H1 (cell line): ENCODE measurements at regions not wholly inside any gene's neighbourhood (a gene's known extent, or its start where the extent isn't known, plus 50 kb on each side); places are given as distances from the start of the nearest gene placed in this dataset.

Source experiments
- CTCF ChIA-PET: fragments of 300-600 bp; sonication (Branson Sonifier 250); formaldehyde crosslinking; loops from one replicate; lab custom pipeline; 2021; ENCODE audit not compliant: partially characterized antibody; lab: Charles Lee
- POLR2A ChIA-PET: fragments of 300-600 bp; sonication (Branson Sonifier 250); formaldehyde crosslinking; loops from one replicate; lab custom pipeline; 2021; ENCODE audit warnings: inconsistent platforms; ENCODE audit not compliant: partially characterized antibody; lab: Charles Lee
- DNase-seq, 2 experiments: peaks; one replicate each; pipeline versions ENCODE4 v3.0.0 to v3.0.0-alpha.2; 2010 to 2022; ENCODE audit warnings: low spot score in 2 of 2, low read depth in 1 of 2, mixed read lengths in 1 of 2
- FAIRE-seq: peaks from 2 replicates; lab custom pipeline; 2011; peaks lifted over from hg19 to GRCh38; lab: Jason Lieb, UNC
- H2AFZ ChIP-seq: 2 replicates; pipeline ENCODE4 v1.8.1; 2012; ENCODE audit warnings: low read length, inconsistent platforms
- H2AK5ac ChIP-seq: 2 replicates; pipeline ENCODE4 v1.6.1; 2013; ENCODE audit warnings: low read depth, low read length
- H2BK120ac ChIP-seq: replicated peaks from 2 replicates; pipeline ENCODE3; 2013; ENCODE audit warnings: low read depth, low read length, inconsistent platforms
- H2BK12ac ChIP-seq: 2 replicates; pipeline ENCODE4 v1.6.1; 2013; ENCODE audit warnings: low read depth, low read length
- H2BK15ac ChIP-seq: 2 replicates; pipeline ENCODE4 v1.6.1; 2013; ENCODE audit warnings: low read length
- H2BK20ac ChIP-seq: 2 replicates; pipeline ENCODE4 v1.6.1; 2013; ENCODE audit warnings: low read length
- H2BK5ac ChIP-seq: 2 replicates; pipeline ENCODE4 v1.6.1; 2013; ENCODE audit warnings: low read depth, low read length
- H3K14ac ChIP-seq: 2 replicates; pipeline ENCODE4 v1.6.1; 2013; ENCODE audit warnings: inconsistent platforms; ENCODE audit not compliant: insufficient read length
- H3K18ac ChIP-seq: 2 replicates; pipeline ENCODE4 v1.6.1; 2013; ENCODE audit warnings: low read length; ENCODE audit errors: extremely low read depth
- H3K23ac ChIP-seq: 2 replicates; pipeline ENCODE4 v1.6.1; 2013; ENCODE audit warnings: inconsistent platforms; ENCODE audit not compliant: insufficient read length
- H3K23me2 ChIP-seq: 2 replicates; pipeline ENCODE4 v1.6.1; 2013; ENCODE audit warnings: low read depth, low read length
- H3K27ac ChIP-seq: 2 replicates; pipeline ENCODE4 v1.6.1; 2011; ENCODE audit warnings: low read depth, low read length, inconsistent platforms
- H3K27me3 ChIP-seq, 4 experiments: replicated peaks in 1 of 4; 1 replicate in 1 of 4; 2 replicates in 3 of 4; pipeline versions ENCODE4 v1.6.1 to v1.8.1; 2011 to 2013; ENCODE audit warnings: low read length in 3 of 4, mild to moderate bottlenecking in 3 of 4, inconsistent platforms in 2 of 4, mixed read lengths in 2 of 4, moderate library complexity in 1 of 4; ENCODE audit not compliant: control insufficient read depth in 3 of 4, insufficient read depth in 3 of 4; ENCODE audit errors: extremely low read depth in 1 of 4
- H3K36me3 ChIP-seq, 4 experiments: 2 replicates each; pipeline versions ENCODE4 v1.6.1 to v1.8.1; 2011 to 2013; ENCODE audit warnings: mild to moderate bottlenecking in 4 of 4, low read length in 3 of 4, moderate library complexity in 2 of 4, control low read depth in 1 of 4, inconsistent platforms in 1 of 4; ENCODE audit not compliant: insufficient read depth in 4 of 4, control insufficient read depth in 2 of 4
- H3K4ac ChIP-seq: replicated peaks from 2 replicates; pipeline ENCODE3; 2013; ENCODE audit warnings: low read length, low read depth, mixed read lengths, inconsistent platforms; ENCODE audit not compliant: insufficient read length
- H3K4me1 ChIP-seq, 4 experiments: replicated peaks in 1 of 4; 1 replicate in 1 of 4; 2 replicates in 3 of 4; pipeline versions ENCODE4 v1.6.1 to v1.8.1; 2011 to 2013; ENCODE audit warnings: low read length in 3 of 4, inconsistent platforms in 2 of 4, mixed read lengths in 1 of 4; ENCODE audit not compliant: insufficient read depth in 4 of 4, control insufficient read depth in 3 of 4
- H3K4me2 ChIP-seq, 2 experiments: 2 replicates each; pipeline versions ENCODE4 v1.6.1 to v1.8.1; 2011 to 2013; ENCODE audit warnings: low read depth in 2 of 2, low read length in 2 of 2, control low read depth in 1 of 2, inconsistent platforms in 1 of 2, mild to moderate bottlenecking in 1 of 2; ENCODE audit not compliant: insufficient read depth in 1 of 2
- H3K4me3 ChIP-seq, 4 experiments: fragments of 200-600, 300-600 bp in 1 of 4; sonication (generic), shearing (Covaris generic), sonication (Bioruptor Twin) in 1 of 4; 2 replicates each; pipeline versions ENCODE4 v1.5.1 to v1.8.1; 2011 to 2016; ENCODE audit warnings: low read length in 4 of 4, low read depth in 3 of 4, control low read depth in 2 of 4, inconsistent platforms in 2 of 4, mild to moderate bottlenecking in 2 of 4, mixed read lengths in 1 of 4, moderate library complexity in 1 of 4; ENCODE audit not compliant: insufficient read depth in 2 of 4; ENCODE audit errors: extremely low read depth in 1 of 4
- H3K56ac ChIP-seq: replicated peaks from 2 replicates; pipeline ENCODE3; 2013; ENCODE audit warnings: low read depth, mild to moderate bottlenecking, mixed read lengths, low read length, inconsistent platforms; ENCODE audit not compliant: insufficient read length
- H3K79me1 ChIP-seq: 2 replicates; pipeline ENCODE4 v1.6.1; 2013; ENCODE audit warnings: low read depth, low read length, control low read depth
- H3K79me2 ChIP-seq, 2 experiments: 2 replicates each; pipeline versions ENCODE4 v1.6.1 to v1.8.1; 2012 to 2013; ENCODE audit warnings: low read length in 2 of 2, mild to moderate bottlenecking in 2 of 2, inconsistent platforms in 1 of 2; ENCODE audit not compliant: insufficient read depth in 2 of 2, control insufficient read depth in 1 of 2
- H3K9ac ChIP-seq, 4 experiments: replicated peaks in 1 of 4; 1 replicate in 1 of 4; 2 replicates in 3 of 4; pipeline versions ENCODE4 v1.6.1 to v1.8.1; 2011 to 2013; ENCODE audit warnings: low read depth in 3 of 4, low read length in 3 of 4, control low read depth in 2 of 4, mild to moderate bottlenecking in 2 of 4, moderate library complexity in 2 of 4, inconsistent platforms in 1 of 4; ENCODE audit errors: extremely low read depth in 1 of 4
- H3K9me3 ChIP-seq, 2 experiments: 2 replicates each; pipeline versions ENCODE4 v1.6.1 to v1.8.1; 2012 to 2013; ENCODE audit warnings: mild to moderate bottlenecking in 2 of 2, moderate library complexity in 2 of 2, control low read depth in 1 of 2, inconsistent platforms in 1 of 2, low read depth in 1 of 2, low read length in 1 of 2, mixed read lengths in 1 of 2; ENCODE audit not compliant: insufficient read depth in 2 of 2
- H4K20me1 ChIP-seq, 2 experiments: replicated peaks in 1 of 2; 2 replicates each; pipeline versions ENCODE3 to v1.8.1; 2011 to 2013; ENCODE audit warnings: inconsistent platforms in 2 of 2, low read length in 2 of 2, mild to moderate bottlenecking in 1 of 2; ENCODE audit not compliant: insufficient read depth in 2 of 2, control insufficient read depth in 1 of 2
- H4K5ac ChIP-seq: 2 replicates; pipeline ENCODE4 v1.6.1; 2013; ENCODE audit warnings: low read length, low read depth, mixed read lengths, inconsistent platforms; ENCODE audit not compliant: insufficient read length
- H4K8ac ChIP-seq: 2 replicates; pipeline ENCODE4 v1.8.0; 2013; ENCODE audit warnings: mild to moderate bottlenecking, moderate library complexity, low read length, inconsistent platforms; ENCODE audit not compliant: insufficient read depth; ENCODE audit errors: extremely low read depth
- H4K91ac ChIP-seq: replicated peaks from 2 replicates; pipeline ENCODE3; 2013; ENCODE audit warnings: low read length, mixed read lengths, inconsistent platforms; ENCODE audit not compliant: insufficient read length
- BRCA1 ChIP-seq: IDR thresholded peaks from 2 replicates; pipeline ENCODE4 v1.6.1; 2012; ENCODE audit warnings: low read depth, low read length, improper control_type of control experiment
- GTF2F1 ChIP-seq: IDR thresholded peaks from 2 replicates; pipeline ENCODE4 v1.6.1; 2012; ENCODE audit warnings: low read depth, low read length, improper control_type of control experiment, borderline replicate concordance
- HDAC2 ChIP-seq, 2 experiments: fragments of 300-600 bp in 1 of 2; sonication (generic) in 1 of 2; IDR thresholded peaks; 2 replicates each; pipeline ENCODE4 v1.6.1; 2011 to 2012; ENCODE audit warnings: low read depth in 2 of 2, low read length in 2 of 2, mild to moderate bottlenecking in 2 of 2, moderate library complexity in 2 of 2, borderline replicate concordance in 1 of 2, inconsistent platforms in 1 of 2
- KDM4A ChIP-seq: IDR thresholded peaks from one replicate; pipeline ENCODE4 v1.7.1; 2012; ENCODE audit warnings: low read depth, mild to moderate bottlenecking, moderate library complexity, low read length, inconsistent platforms; ENCODE audit not compliant: severe bottlenecking
- MAFK ChIP-seq: IDR thresholded peaks from 2 replicates; pipeline ENCODE4 v1.6.1; 2012; ENCODE audit warnings: low read depth, mild to moderate bottlenecking, improper control_type of control experiment, low read length
- NANOG ChIP-seq: IDR thresholded peaks from 2 replicates; pipeline ENCODE4 v1.6.1; 2011; ENCODE audit warnings: low read length, low read depth, mild to moderate bottlenecking, inconsistent platforms; ENCODE audit not compliant: insufficient read depth, poor library complexity, severe bottlenecking
- POLR2A ChIP-seq, 2 experiments: IDR thresholded peaks; 1 replicate in 1 of 2; 2 replicates in 1 of 2; pipeline ENCODE4 v1.6.1; 2011; ENCODE audit warnings: low read depth in 2 of 2, low read length in 2 of 2, mild to moderate bottlenecking in 2 of 2; ENCODE audit errors: control extremely low read depth in 1 of 2
- RBBP5 ChIP-seq: IDR thresholded peaks from 2 replicates; pipeline ENCODE4 v1.7.1; 2012; ENCODE audit warnings: low read depth, mild to moderate bottlenecking, inconsistent platforms, low read length, moderate library complexity, borderline replicate concordance
- SIRT6 ChIP-seq: IDR thresholded peaks from one replicate; pipeline ENCODE4 v1.7.1; 2012; ENCODE audit warnings: low read length, inconsistent platforms
- ZNF274 ChIP-seq: IDR thresholded peaks from 2 replicates; pipeline ENCODE4 v1.7.0; 2012; ENCODE audit warnings: low read length, borderline replicate concordance; ENCODE audit errors: extremely low read depth
- WGBS, 2 experiments: shearing (Covaris generic) in 1 of 2; methylation state at CpG; one replicate each; pipeline versions ENCODE4 v1.1.6 to v1.1.7; 2013 to 2015; ENCODE audit warnings: low lambda C conversion rate in 2 of 2, mixed read lengths in 2 of 2, inconsistent platforms in 1 of 2, low coverage in 1 of 2, missing lambda C conversion rate in 1 of 2; ENCODE audit not compliant: insufficient replicate concordance in 2 of 2, insufficient coverage in 1 of 2, insufficient read length in 1 of 2; ENCODE audit errors: extremely low coverage in 1 of 2, missing lambda C conversion rate in 1 of 2; 5-methylcytosine and 5-hydroxymethylcytosine counted together

- no peak overlapping the region for H2BK20ac ChIP-seq
- no peaks in the 10 kb centered on the region for H3K79me1 ChIP-seq
- H3K9me3 ChIP-seq: no peaks in the 10 kb centered on the region
- H3K23me2 ChIP-seq: no peaks in the 10 kb centered on the region
- no peak overlapping the region for H3K27ac ChIP-seq
- no peaks in the 10 kb centered on the region for H3K79me2 ChIP-seq
- peaks cover 0 to 15% (median 4%) of the 10 kb centered on the region in 4 experiments; a peak in 5 of 7 replicates for H3K4me1 ChIP-seq
- H3K14ac ChIP-seq: no peak overlapping the region
- FAIRE-seq (no peak), DNase-seq (no peak)
- H4K5ac ChIP-seq: no peak overlapping the region
- H3K4me3 ChIP-seq: no peak overlapping the region
- no peaks in the 10 kb centered on the region for H4K20me1 ChIP-seq
- H4K91ac ChIP-seq: no peak overlapping the region
- no peak overlapping the region for H3K9ac ChIP-seq
- POLR2A ChIA-PET: no interaction called here
- no peak overlapping the region for H4K8ac ChIP-seq
- CTCF ChIA-PET: interaction anchor here (0.5 to 6.8 kb wide), 4 partner anchors 13 to 182 kb away, joined by 3 to 54 read pairs (median 4); no protein-coding TSS in a partner anchor
- no peak for TF ChIP-seq ZNF274
- no peak for TF ChIP-seq MAFK
- TF ChIP-seq KDM4A: no peak
- no peak for TF ChIP-seq GTF2F1
- no peak for TF ChIP-seq RBBP5
- no peak for TF ChIP-seq SIRT6
- TF ChIP-seq HDAC2 (IDR thresholded peaks at IDR 0.05; ENCODE audit: borderline replicate concordance in 1 of 2, low read depth in 2 of 2, low read length in 2 of 2): no peak
- no peak for TF ChIP-seq BRCA1
- no peak for TF ChIP-seq POLR2A (IDR thresholded peaks at IDR 0.05; ENCODE audit: control extremely low read depth in 1 of 2, low read depth in 2 of 2, low read length in 2 of 2)
- no peak for TF ChIP-seq NANOG
- H3K36me3 ChIP-seq: no peaks in the 10 kb centered on the region
- no peak overlapping the region for H3K18ac ChIP-seq
- H2AK5ac ChIP-seq: no peak overlapping the region
- no peak overlapping the region for H2AFZ ChIP-seq
- no peak overlapping the region for H2BK5ac ChIP-seq
- no peak overlapping the region for H3K23ac ChIP-seq
- no peak overlapping the region for H2BK15ac ChIP-seq
- no peak overlapping the region for H3K56ac ChIP-seq
- no peak overlapping the region for H3K4me2 ChIP-seq
- no peak overlapping the region for H2BK120ac ChIP-seq
- no peak overlapping the region for H3K4ac ChIP-seq
- no peaks in the 10 kb centered on the region for H3K27me3 ChIP-seq
- 95% methylated on average over 3 of the region's 3 CpGs; no CpG with 5 or more reads in 1 of the 2 experiments for WGBS, 2 experiments
- no peak overlapping the region for H2BK12ac ChIP-seq
Observed at GRCh38 chr1:58152697-58153096, 393.8 kb downstream of the OMA1 start.
